ENCODE measurements at regions not wholly inside any gene's neighbourhood (a gene's known extent, or its start where the extent isn't known, plus 50 kb on each side); places are given as distances from the start of the nearest gene placed in this dataset.

GRCh38 chrX:40423299-40423698, 157.5 kb upstream of the ATP6AP2 start:
- TF ChIP-seq MYC (IDR thresholded peaks at IDR 0.05; ENCODE audit: borderline replicate concordance, low read length) = no peak
- TF ChIP-seq EP300 (IDR thresholded peaks at IDR 0.05) = no peak
- no peak for TF ChIP-seq EHMT2 (IDR thresholded peaks at IDR 0.05; ENCODE audit: low read depth)
